Activated CD8-positive, alpha-beta memory T cell treated with anti-CD3 and anti-CD28 coated beads for 1 hour (primary cell): ENCODE measurements at regions not wholly inside any gene's neighbourhood (a gene's known extent, or its start where the extent isn't known, plus 50 kb on each side); places are given as distances from the start of the nearest gene placed in this dataset.

Experiments
- DNase-seq, 2 donors: peaks; one replicate each; pipeline ENCODE4 v3.0.0-alpha.2; 2020; ENCODE audit warnings: low read depth in 1 of 2; ENCODE audit errors: extremely low read depth in 1 of 2

DNA sequence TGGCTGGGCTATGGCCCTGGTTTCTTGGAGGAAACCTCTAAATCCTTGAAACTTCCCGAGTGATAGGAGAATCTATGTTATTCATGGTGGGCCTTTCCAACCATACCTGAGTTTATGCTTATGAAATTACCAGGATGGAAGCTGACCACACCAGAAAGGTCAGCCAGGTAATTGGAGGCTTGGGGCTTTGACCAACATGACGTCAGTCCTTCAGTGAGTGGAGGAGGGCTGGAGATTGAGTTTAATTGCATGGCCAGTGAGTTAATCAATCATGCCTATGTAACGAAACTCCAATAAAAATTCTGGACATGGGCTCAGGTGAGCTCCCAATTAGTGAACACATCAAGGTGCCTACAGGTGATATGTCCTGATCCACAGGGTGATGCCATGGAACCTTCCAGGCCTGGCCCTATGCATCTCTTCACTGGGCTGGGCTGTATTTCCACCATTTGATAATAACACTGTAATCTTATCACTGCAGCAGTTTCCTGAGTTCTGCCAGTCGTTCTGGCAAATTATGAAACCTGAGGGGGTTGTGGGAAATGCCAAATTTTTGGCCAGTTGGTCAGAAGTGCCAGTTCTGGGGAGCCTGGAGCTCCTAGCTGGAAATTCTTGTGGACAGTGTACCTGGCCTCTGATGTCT is 106.5 kb downstream of the CDH26 start:
- DNase-seq = no peak

DNA sequence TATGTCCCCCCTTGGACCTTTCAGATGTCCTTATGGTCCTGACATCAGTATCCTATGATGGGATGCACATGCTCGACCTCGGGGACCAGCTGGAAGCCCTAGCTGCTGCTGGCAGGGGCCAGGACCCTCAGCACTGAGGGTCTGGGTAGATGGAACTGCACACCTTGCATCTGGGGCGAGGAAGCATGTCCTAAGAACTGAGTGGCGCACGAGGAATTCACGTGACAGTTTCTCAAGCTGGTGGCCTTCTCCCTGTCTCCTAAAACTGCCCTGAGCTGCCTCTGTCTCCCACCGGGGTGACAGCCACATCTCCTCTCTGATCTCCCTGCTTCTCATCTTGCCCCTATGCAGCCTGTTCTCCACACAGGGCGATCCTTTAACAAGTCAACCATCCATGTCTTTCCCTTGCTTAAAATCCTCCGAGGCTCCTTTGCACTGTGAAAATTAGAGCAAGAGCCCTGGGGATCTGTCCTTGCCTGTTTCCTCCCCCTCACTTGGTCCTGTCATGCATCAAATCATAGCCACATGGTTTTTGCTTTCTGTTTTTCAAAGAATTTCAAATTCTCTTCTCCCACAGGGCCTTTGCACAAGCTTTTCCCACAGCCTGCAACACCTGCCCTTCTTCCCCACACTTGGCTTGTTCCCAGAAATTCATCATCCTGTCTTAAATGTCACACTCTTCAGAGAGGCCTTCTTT is 107.7 kb downstream of the CDH26 start:
- DNase-seq = no peak

DNA sequence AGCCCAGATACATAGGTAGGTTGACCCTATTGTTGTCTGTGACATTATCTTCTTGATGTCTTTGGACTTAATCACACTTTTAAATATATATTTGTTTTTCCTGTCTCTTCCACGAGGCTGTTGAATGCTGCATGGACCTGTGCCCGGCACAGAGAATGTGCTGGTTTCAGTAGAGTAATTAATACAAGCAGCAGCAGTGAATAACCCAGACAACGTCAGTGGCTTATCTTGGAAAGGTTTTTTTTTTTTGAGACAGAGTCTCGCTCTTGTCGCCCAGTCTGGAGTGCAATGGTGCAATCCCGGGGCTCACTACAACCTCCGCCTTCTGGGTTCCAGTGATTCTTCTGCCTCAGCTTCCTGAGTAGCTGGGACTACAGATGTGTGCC is 108.2 kb downstream of the CDH26 start:
- no peak for DNase-seq

DNA sequence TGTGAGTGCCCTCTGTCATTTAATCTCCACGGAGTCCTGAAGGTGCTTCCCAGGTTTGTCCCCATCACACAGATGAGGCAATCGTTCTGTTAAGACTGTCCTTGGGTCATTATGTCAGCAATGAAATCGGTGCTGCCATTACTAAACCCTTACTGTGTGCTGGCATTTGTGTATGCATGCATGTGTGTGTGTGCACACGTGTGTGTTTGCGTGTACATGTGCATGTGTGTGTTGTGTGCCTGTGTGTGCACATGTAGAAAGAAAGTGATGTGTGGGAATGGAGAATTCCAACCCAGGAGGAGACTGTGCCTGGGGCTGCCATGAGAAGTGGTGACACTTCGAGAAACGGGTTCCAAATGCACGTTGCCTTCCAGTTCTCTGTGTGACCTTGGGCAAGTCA is 110.3 kb downstream of the CDH26 start:
- no peak for DNase-seq

DNA sequence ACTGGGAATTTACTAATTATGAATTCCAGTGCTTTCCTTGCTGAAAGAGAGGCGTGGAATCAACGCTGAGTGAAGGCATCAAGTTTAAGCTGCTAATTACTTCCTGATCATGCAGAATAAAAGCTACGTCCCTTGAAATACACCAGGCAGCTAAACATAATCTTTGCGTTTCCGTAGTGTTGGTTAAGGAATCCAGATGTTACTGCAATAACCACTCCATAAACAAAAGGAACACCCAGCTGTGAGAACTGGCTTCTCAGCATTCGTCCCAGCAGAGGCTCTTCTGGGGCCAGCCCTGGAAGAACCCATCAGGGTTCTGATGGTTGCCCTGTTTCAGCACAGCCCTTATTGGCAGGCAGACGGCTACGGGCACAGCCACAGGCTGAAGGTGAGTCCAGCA is 111.4 kb downstream of the CDH26 start:
- DNase-seq = no peak

DNA sequence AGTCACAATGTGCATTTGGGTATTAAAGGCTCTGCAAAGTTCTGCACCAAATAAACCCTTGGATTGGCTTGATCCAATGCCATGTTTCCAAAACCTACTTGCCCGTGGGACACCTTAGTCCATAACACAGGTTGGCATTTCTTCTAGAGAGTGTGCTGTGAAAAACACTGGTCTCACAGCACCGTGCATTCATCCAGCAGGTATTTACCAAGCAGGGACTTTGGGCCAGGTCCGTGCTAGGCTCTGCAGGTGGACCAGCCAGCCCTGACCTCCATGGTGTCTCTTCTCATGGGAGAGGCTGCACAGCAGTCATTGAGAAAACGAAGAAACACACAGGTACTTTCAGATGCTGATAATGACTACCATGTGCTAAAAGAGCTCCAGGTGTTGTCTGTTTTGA is 112.6 kb downstream of the CDH26 start:
- no peak for DNase-seq

DNA sequence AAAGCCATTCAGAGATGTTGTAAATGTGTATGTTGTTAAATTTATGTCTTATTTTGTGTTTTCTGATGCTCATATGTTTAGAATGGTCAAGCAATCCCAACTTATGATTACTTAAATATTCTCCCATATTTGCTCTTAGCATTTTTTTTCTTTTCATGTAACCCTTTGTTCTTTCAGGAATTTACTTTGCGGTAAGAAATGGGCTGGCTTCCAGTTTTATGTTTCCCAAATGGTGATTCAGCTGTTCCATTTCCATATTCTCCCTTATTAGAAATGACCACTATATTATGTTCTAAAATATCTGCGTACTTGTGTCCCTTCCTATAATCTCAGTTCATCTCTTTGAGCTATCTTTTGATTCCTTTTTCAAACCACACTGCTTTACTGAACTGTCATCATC is 113.7 kb downstream of the CDH26 start:
- DNase-seq = no peak

DNA sequence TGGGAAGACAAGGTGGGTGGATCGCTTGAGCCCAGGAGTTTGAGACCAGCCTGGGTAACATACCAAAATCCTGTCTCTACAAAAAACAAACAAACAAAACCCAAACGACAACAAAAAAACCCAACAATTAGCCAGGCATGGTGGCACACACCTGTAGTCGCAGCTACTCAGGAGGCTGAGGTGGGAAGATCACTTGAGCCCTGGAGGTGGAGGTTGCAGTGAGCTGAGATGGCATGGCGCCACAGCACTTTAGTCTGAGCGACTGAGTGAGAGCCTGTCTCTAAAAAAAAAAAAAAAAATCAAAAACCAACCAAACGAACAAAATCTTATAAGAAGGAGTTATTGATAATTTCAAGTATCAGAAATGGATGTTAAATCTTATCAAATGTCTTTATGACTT is 114.9 kb downstream of the CDH26 start:
- DNase-seq = no peak

DNA sequence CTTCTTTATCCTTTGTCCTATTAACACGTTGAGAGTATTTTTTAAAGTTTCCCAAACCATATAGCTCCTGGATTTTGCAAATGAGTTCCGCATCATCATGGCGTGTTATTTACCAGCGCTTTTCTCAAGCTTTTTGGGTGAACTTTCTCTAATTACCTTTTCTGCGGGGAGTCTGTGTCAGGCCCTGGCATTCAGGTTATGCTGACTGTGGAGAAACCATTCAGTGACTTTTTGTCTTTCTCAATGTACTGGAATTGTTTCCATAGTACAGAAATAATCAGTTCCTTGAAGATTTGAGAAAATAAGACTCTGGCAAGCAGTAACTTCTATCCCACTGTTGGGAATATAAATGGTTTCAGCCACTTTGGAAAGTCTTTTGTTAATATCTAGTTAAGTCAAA is 115.3 kb downstream of the CDH26 start:
- DNase-seq = no peak

DNA sequence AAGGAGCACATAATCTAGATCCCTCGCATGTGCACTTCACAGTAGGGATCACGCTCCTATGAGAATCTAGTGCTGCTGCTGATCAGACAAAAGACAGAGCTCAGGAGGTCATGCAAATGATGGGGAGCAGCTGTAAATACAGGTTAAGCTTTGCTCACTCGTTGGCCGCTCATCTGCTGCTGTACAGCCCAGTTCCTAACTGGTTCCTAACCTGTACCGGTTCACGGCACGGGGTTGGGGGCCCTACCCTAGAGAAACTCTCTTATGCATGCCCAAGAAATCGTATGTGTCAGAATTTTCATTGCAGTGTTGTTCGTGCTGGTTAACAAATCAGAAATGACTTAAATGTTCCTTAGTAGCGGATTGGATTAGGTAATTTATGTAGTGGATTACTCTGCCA is 116.1 kb downstream of the CDH26 start:
- DNase-seq = no peak

DNA sequence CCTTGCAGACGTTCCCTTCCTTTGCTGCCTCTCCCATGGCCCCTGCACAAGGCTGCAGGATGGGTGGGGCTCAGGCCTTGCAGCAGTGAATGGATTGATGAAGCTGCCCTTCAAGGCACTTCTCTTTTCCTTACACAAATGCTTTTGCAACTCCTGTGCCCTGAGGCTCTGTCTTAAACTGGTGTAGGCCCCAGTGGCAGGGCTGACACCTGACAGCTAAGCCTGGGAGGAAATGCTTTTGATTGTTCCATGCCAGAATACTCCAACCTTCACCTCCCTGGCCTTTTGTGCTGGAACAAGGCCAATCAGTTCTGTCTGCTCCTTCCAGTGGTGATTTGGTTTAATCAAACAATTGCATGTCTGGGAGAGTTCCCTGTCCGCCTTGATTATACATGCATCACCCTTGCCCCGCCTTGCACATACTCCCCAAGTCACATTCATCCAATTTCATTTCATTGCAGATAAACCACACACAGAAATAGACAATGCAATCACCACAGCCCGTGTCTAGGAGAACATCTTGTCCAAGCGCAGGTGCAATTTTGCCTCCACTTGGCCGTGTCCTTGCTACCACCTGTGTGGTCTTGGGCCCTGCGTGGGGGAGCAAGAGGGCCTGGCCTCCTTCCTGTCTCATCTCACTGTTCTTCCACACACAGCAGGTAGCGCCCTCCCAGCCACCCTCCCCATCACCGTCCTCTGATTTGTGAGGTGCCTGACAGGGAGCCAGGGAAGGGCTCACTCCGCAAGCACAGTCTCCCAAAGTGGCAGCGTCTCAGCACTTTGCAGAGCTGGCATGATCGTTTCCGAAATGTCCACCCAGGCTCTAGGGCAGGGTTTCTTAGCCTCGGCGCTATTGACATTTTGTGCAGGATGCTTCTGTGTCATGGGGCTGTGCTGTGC is 120.4 kb downstream of the CDH26 start:
- no peak for DNase-seq

DNA sequence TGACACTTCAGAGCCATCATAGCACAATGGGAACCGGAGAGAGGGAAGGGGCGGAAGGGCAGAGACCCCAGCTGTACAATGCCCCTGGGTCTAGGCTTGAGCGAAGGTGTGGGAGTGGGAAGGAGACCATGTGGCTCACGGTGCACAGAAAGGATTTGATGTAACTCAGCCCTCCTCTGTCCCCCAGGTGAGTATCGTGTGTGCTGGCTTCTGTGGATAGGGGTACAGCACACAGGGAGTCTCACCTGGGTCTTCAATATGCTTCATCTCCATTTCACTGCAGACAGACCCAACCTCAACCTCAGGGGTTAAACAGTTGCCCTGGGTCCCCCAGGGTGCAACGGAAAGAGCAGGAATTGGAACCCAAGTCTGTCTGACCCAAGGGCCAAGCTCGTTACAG is 122.2 kb downstream of the CDH26 start:
- DNase-seq = no peak

DNA sequence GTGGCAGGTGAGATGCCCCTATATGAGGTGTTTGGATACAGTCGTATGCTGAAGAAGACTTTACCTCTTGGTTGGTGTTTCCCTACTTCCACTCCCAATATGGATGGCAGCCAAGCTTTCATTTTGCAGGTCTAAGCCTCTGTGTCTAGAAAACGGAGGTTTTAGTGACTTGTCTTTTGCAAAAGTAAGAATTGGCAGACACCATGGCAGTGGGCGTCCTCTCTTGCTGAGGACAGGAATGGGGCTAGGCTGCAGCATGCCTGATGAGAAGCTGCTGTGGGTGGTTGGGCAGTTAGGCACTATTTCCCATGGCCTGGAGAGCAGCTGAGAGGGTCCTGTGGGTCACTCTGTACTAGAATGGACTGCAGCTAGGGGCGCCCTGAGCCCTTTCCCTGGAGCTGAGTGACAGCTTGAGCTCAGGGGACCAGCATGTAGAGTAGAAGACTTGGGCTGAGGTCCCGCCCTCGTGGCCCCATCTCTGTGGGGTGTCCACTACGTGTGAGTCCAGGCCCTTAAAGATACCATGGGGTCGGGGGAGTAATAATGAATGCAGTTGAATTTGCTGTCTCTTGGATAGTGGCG is 127.4 kb downstream of the CDH26 start:
- DNase-seq = no peak

DNA sequence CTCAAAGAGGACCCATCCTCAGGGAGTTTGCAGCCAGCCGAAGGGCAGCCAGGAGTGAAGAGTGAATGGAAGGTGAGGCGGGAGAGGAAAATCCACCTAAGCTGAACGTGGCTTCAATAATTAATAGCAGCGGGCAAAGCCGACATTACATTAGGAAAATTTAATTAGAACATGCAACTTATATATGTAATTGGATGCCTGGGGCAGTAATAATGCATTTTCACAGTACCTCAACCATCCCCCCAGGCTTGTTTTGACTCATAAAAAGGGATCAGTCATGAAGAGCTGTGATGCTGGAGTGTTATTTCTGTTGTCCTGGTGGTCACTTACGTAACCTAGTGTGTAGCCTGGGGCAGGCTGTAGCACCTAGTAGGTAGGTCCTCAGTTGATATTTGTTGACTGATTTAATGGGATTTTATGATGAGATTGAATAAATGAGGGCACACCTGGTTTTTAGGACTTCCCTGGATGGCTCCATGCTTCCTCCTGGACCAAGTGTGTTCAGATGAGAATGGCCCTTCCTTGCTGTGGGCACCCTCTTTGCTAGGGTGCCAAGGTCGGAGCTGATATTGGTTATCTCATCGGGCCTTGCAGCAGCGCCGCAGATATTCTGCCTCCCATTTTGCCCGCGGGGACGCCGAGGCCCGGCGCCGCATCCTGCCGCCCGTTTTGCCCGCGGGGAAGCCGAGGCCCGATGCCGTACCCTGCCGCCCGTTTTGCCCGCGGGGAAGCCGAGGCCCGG is 128.8 kb downstream of the CDH26 start:
- no peak for DNase-seq

DNA sequence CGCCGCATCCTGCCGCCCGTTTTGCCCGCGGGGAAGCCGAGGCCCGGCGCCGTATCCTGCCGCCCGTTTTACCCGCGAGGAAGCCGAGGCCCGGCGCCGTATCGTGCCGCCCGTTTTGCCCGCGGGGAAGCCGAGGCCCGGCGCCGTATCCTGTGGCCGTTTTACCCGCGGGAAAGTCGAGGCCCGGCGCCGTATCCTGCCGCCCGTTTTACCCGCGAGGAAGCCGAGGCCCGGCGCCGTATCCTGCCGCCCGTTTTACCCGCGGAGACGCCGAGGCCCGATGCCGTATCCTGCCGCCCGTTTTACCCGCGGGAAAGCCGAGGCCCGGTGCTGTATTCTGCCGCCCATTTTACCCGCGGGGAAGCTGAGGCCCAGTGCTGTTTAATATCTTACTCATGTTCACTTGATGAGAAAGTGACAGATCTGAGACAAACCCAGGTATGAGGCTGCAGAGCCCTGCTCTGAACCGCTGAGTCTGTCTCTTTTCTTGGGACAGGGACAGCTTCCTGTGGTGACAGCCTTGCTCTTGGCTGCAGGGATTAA is 129.4 kb downstream of the CDH26 start:
- DNase-seq = no peak

DNA sequence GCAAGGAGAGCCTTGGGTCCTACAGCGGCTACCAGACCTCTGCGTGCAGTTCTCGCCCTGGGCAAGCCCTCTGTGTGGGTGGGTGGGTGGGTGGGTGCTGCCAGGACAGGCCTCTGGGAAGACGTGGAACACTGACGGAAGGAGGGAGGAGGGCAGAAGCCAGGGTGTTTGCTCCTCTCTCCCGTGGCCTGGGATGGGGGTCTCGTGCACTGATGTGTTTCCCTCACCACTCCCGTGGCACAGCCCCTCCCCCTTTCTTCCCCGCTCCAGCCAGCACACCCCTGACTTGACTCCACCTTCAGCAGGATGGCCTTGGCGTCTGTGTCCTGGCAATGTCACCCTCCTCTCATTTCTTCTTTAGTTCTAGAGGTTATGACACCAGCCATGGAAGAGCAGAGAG is 130.0 kb downstream of the CDH26 start:
- DNase-seq = no peak

DNA sequence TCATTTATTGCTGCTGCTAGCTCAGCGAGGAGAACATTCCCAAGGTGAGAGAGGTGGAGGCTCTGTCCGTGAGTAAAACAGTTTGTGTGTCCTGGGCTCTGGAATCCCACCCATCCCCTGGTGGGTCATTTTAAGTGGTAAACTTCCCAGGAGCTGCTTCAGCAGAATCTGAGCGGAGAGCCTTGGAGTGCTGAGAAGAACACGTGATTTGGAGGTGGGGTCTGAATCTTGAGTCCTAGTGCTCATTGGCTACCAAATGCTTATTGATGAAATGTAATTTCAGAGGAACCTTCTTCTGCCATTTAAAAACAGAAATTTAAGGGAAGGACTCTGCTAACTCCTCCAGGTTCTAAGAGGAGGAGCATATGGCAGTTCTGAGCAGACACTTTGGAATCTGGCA is 132.4 kb downstream of the CDH26 start:
- no peak for DNase-seq

DNA sequence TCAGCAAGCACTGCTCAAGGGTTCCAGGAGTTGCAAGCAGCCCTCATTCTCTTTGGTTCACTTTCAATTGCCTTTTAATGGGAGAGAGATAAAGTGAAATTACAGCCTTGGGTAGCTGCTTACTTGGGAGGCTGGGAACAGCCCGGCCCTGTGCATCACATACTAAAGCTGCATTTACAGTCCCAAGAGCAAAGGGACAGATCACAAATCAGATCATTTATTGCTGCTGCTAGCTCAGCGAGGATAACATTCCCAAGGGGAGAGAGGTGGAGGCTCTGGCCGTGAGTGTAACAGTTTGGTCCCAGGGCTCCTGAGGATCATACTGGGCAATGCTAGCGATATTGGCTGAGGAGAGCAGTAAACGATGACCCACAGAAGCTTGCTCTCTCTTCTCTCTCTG is 133.1 kb downstream of the CDH26 start:
- DNase-seq = no peak

DNA sequence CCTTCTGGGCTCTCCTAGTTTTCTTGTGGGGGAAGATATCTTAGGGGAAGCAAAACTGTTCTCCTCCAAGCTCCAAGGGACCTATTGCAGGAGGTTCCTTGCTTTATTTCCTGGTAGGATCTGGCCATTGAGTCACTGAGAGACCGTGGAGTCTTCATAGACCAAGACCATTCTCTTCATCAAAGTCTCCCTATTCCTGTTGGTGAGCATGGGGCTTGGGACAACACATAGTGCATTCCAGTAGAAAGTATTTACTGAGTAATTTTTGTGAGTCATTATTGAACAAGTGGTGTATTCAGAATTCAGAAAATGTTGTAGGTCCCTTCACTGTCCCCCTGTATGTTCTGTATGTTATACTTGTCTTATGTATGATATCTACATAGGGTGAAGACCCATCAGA is 133.6 kb downstream of the CDH26 start:
- no peak for DNase-seq

DNA sequence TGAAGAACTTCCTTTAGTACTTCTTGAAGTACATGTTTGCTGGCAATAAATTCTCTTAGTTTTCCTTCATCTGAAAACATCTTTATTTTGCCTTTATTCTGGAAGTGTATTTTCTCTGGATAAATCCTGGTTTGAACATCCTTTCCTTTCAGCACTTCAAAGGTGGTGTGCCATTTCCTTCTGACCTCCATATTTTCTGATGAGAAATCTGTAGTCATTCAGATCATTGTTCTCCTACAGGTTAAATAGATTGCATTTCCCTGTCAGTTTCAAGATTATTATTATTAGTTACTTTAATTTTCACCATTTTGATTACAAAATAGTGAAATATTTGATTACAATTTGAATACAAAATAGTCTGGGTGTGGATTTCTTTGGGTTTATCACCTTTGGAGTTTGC is 134.5 kb downstream of the CDH26 start:
- DNase-seq = no peak

DNA sequence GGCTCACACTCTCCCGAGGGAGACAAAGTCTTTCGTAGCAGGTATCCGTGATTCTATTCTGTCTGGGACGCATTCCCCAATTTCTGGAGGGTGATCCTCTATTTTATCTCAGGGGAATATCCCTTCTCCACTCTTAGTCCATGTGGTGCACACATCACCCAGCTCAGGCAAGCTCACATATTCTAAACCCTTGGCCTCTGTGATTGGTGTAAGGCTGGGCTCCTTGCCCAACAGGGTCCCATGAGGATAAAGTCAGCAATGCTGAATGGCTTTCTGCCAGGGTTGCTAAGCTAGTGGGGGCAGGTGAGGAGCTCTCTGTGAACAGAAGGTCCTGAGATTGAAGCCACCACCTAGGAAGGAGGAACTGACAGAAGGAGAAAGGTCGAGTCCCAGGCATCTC is 137.2 kb downstream of the CDH26 start:
- DNase-seq = no peak
